Endothelial cell of umbilical vein (primary cell): ENCODE measurements at regions not wholly inside any gene's neighbourhood (a gene's known extent, or its start where the extent isn't known, plus 50 kb on each side); places are given as distances from the start of the nearest gene placed in this dataset.

Source experiments
- BruUV-seq: library from RNA; stranded (reverse); fragments of 400-500 nt; replicated peaks from 2 replicates; lab custom pipeline; 2021; lab: Mats Ljungman, UMichigan
- CTCF ChIA-PET: fragments of 300-600, 350-600 bp; sonication (Branson Sonifier 250); formaldehyde crosslinking; loops from one replicate; lab custom pipeline; 2021; ENCODE audit warnings: antibody characterized with exemption, inconsistent platforms; lab: Charles Lee
- POLR2A ChIA-PET: fragments of 300-600, 350-600 bp; sonication (Branson Sonifier 250); formaldehyde crosslinking; loops from one replicate; lab custom pipeline; 2021; ENCODE audit warnings: antibody characterized with exemption, inconsistent platforms; lab: Charles Lee
- DNase-seq: peaks from one replicate; pipeline ENCODE4 v3.0.0-alpha.2; 2011; ENCODE audit warnings: low read depth, low spot score
- FAIRE-seq: peaks from 2 replicates; lab custom pipeline; 2011; peaks lifted over from hg19 to GRCh38; lab: Jason Lieb, UNC
- H2AFZ ChIP-seq: 2 replicates; pipeline ENCODE4 v1.6.0; 2012; ENCODE audit warnings: low read depth, low read length, control low read depth, inconsistent platforms
- H3K27ac ChIP-seq: 2 replicates; pipeline ENCODE4 v1.5.1; 2011; ENCODE audit warnings: low read depth, mild to moderate bottlenecking, control low read depth, low read length, moderate library complexity; ENCODE audit not compliant: insufficient read depth
- H3K27me3 ChIP-seq, 2 experiments: 2 replicates each; pipeline versions ENCODE4 v1.6.0 to v1.6.1; 2011; ENCODE audit warnings: low read length in 2 of 2, mixed read lengths in 1 of 2; ENCODE audit not compliant: control insufficient read depth in 2 of 2, insufficient read depth in 2 of 2
- H3K36me3 ChIP-seq, 2 experiments: 2 replicates in 1 of 2; 3 replicates in 1 of 2; pipeline ENCODE4 v1.5.1; 2011; ENCODE audit warnings: low read length in 2 of 2, mild to moderate bottlenecking in 1 of 2, moderate library complexity in 1 of 2; ENCODE audit not compliant: control insufficient read depth in 2 of 2, insufficient read depth in 2 of 2; ENCODE audit errors: extremely low read depth in 1 of 2
- H3K4me1 ChIP-seq: 3 replicates; pipeline ENCODE4 v1.5.1; 2011; ENCODE audit warnings: mild to moderate bottlenecking, low read length; ENCODE audit not compliant: control insufficient read depth, insufficient read depth; ENCODE audit errors: extremely low read depth
- H3K4me2 ChIP-seq: 2 replicates; pipeline ENCODE4 v1.6.1; 2011; ENCODE audit warnings: low read length, control low read depth, mixed read lengths; ENCODE audit not compliant: insufficient read depth
- H3K4me3 ChIP-seq, 3 experiments: fragments of 200-600 bp in 1 of 3; sonication (generic), shearing (Covaris generic) in 1 of 3; replicated peaks in 1 of 3; 2 replicates each; pipeline ENCODE4 v1.5.1; 2011 to 2016; ENCODE audit warnings: control low read depth in 3 of 3, low read length in 3 of 3, mild to moderate bottlenecking in 2 of 3, inconsistent platforms in 1 of 3, low read depth in 1 of 3, moderate library complexity in 1 of 3; ENCODE audit not compliant: insufficient read depth in 1 of 3
- H3K79me2 ChIP-seq: 2 replicates; pipeline ENCODE4 v1.6.0; 2012; ENCODE audit warnings: low read length, inconsistent platforms; ENCODE audit not compliant: control insufficient read depth, insufficient read depth
- H3K9ac ChIP-seq: replicated peaks from 2 replicates; pipeline ENCODE3; 2011; ENCODE audit warnings: low read length, control low read depth; ENCODE audit not compliant: insufficient read depth; ENCODE audit errors: extremely low read depth
- H3K9me1 ChIP-seq: replicated peaks from 3 replicates; pipeline ENCODE4 v1.6.0; 2011; ENCODE audit warnings: mild to moderate bottlenecking, low read length; ENCODE audit not compliant: control insufficient read depth, insufficient read depth; ENCODE audit errors: extremely low read depth
- H3K9me3 ChIP-seq: replicated peaks from 2 replicates; pipeline ENCODE4 v1.5.1; 2012; ENCODE audit warnings: low read length, inconsistent platforms; ENCODE audit not compliant: control insufficient read depth, insufficient read depth
- H4K20me1 ChIP-seq: replicated peaks from 2 replicates; pipeline ENCODE3; 2011; ENCODE audit warnings: mild to moderate bottlenecking, low read length; ENCODE audit not compliant: control insufficient read depth, insufficient read depth; ENCODE audit errors: extremely low read depth
- CTCF ChIP-seq, 2 donors: IDR thresholded peaks; 1 replicate in 1 of 2; 2 replicates in 1 of 2; pipeline ENCODE4 v1.5.1; 2011; ENCODE audit warnings: low read length in 2 of 2, mild to moderate bottlenecking in 2 of 2, moderate library complexity in 2 of 2, control low read depth in 1 of 2, inconsistent platforms in 1 of 2, low read depth in 1 of 2; ENCODE audit not compliant: insufficient read depth in 1 of 2; ENCODE audit errors: extremely low read depth in 1 of 2
- EZH2 ChIP-seq: IDR thresholded peaks from 2 replicates; pipeline ENCODE4 v1.6.1; 2012; ENCODE audit warnings: borderline replicate concordance, low read depth, mild to moderate bottlenecking, moderate library complexity, low read length, inconsistent platforms; ENCODE audit not compliant: severe bottlenecking
- FOS ChIP-seq: IDR thresholded peaks from 2 replicates; pipeline ENCODE4 v1.6.1; 2011; ENCODE audit warnings: mild to moderate bottlenecking, low read length, moderate library complexity, borderline replicate concordance; ENCODE audit not compliant: insufficient read depth
- GATA2 ChIP-seq: IDR thresholded peaks from 2 replicates; pipeline ENCODE4 v1.7.0; 2011; ENCODE audit warnings: low read depth, mild to moderate bottlenecking, moderate library complexity, mixed read lengths, low read length; ENCODE audit not compliant: insufficient read length, insufficient read depth
- JUN ChIP-seq: IDR thresholded peaks from 2 replicates; pipeline ENCODE4 v1.6.1; 2011; ENCODE audit warnings: borderline replicate concordance, low read depth; ENCODE audit not compliant: insufficient read length, insufficient read depth
- MAX ChIP-seq: IDR thresholded peaks from 2 replicates; pipeline ENCODE4 v1.6.1; 2011; ENCODE audit not compliant: insufficient read depth, insufficient read length
- POLR2A ChIP-seq: IDR thresholded peaks from 2 replicates; pipeline ENCODE4 v1.6.1; 2012; ENCODE audit warnings: low read depth, mild to moderate bottlenecking, control low read depth, low read length
- POLR2AphosphoS5 ChIP-seq: IDR thresholded peaks from 2 replicates; pipeline ENCODE4 v1.6.1; 2012; ENCODE audit warnings: low read depth, mild to moderate bottlenecking, control low read depth, low read length, moderate library complexity; ENCODE audit not compliant: insufficient read depth
- dilution Hi-C: fragments of 300-500 bp; cut with MboI; formaldehyde crosslinking; loops from one replicate; pipeline ENCODE4 v1.15.0; 2019; ENCODE audit warnings: low sequenced_read_pairs; ENCODE audit not compliant: extremely low pct_ligation_motif_present
- intact Hi-C: fragments of 100-400 bp; cut with micrococcal nuclease; formaldehyde crosslinking; loops from one replicate; pipeline ENCODE4 v1.10.0; 2022

GRCh38 chr11:34809191-34810106 lies 106.7 kb downstream of the APIP start:
- Histone ChIP-seq H3K4me1 (peaks cover 24% of the 10 kb centered on the region), H3K9me1 (no peaks in the 10 kb centered on the region), H3K4me2 (peak overlapping the region; percentile 66), H2AFZ (peak overlapping the region; percentile 40), H3K36me3 (no peaks in the 10 kb centered on the region), H3K27me3 (no peaks in the 10 kb centered on the region), H3K9me3 (no peaks in the 10 kb centered on the region), H4K20me1 (no peaks in the 10 kb centered on the region), H3K27ac (peak overlapping the region; percentile 80), H3K79me2 (no peaks in the 10 kb centered on the region), H3K9ac (peak overlapping the region; percentile 47), H3K4me3 (no peak overlapping the region)
- peak; percentile 98 for DNase-seq
- no TSS peak for BruUV-seq
- ChIA-PET POLR2A (interaction anchor here (1.0 kb wide), 1 partner anchor 18 kb away, joined by 3 read pairs; no protein-coding TSS in a partner anchor), CTCF (interaction anchor here (1.0 to 2.1 kb wide), 13 partner anchors 8 to 223 kb away, joined by 3 to 34 read pairs (median 4); partner anchors contain the start of genes APIP and PDHX)
- TF ChIP-seq POLR2AphosphoS5 (peak; percentile 98), MAX (no peak), POLR2A (peak; percentile 91), CTCF (IDR thresholded peaks at IDR 0.05; ENCODE audit: extremely low read depth in 1 of 2, insufficient read depth in 1 of 2, low read depth in 1 of 2, low read length in 2 of 2) (no peak), EZH2 (no peak), JUN (peak; percentile 95), FOS (peak; percentile 98), GATA2 (peak; percentile 100)
- FAIRE-seq = peak; percentile 92
- intact Hi-C loops (loop anchor here (1.0 to 5.0 kb wide), 8 partner anchors 17 to 223 kb away; partner anchors contain the start of genes APIP and PDHX), dilution Hi-C loops (no loop called here)
